ENCODE measurements at regions not wholly inside any gene's neighbourhood (a gene's known extent, or its start where the extent isn't known, plus 50 kb on each side); places are given as distances from the start of the nearest gene placed in this dataset.

- TF ChIP-seq IRF9 (tag; IDR thresholded peaks at IDR 0.05) (no peak), DACH1 (IDR thresholded peaks at IDR 0.05; ENCODE audit: partially characterized antibody) (no peak), CBX1 (IDR thresholded peaks at IDR 0.05; ENCODE audit: low read depth) (0 out of 2 replicates have a peak, but pooled peaks have one; percentile 20), SMAD4 (CRISPR knock-in tag; conservative IDR thresholded peaks at IDR 0.05) (0 out of 2 replicates have a peak, but pooled peaks have one; percentile 42), RBM22 (IDR thresholded peaks at IDR 0.05; ENCODE audit: low read depth, low read length, poor library complexity, severe bottlenecking) (no peak), PPARD (CRISPR knock-in tag; IDR thresholded peaks at IDR 0.05) (no peak), KLF13 (tag; IDR thresholded peaks at IDR 0.05; ENCODE audit: borderline replicate concordance, low read depth) (peak; percentile 79), BACH1 (tag; IDR thresholded peaks at IDR 0.05) (no peak), CREB1 (IDR thresholded peaks at IDR 0.05) (no peak), CREB1 (CRISPR knock-in tag; IDR thresholded peaks at IDR 0.05) (no peak), AFF1 (IDR thresholded peaks at IDR 0.05; ENCODE audit: low read depth in 1 of 2, partially characterized antibody in 2 of 2) (peak in 1 of 2 experiments; percentile 18), ZFX (CRISPR knock-in tag; IDR thresholded peaks at IDR 0.05) (no peak), PRMT5 (CRISPR knock-in tag; IDR thresholded peaks at IDR 0.05) (no peak), TFAP4 (CRISPR knock-in tag; IDR thresholded peaks at IDR 0.05; ENCODE audit: borderline replicate concordance) (no peak)
These were observed 99.3 kb downstream of the GLUL start (continued) for GRCh38 chr1:182292193-182292741.

All from K562 (cell line).